K562 (cell line): ENCODE measurements at regions not wholly inside any gene's neighbourhood (a gene's known extent, or its start where the extent isn't known, plus 50 kb on each side); places are given as distances from the start of the nearest gene placed in this dataset.

Source experiments
- ATAC-seq: fragments of 200-7000 bp; cut with Tn5 transposase; 3 replicates; pipeline ENCODE4 v1.9.1; 2020; ENCODE audit warnings: moderate library complexity
- BruUV-seq: library from RNA; stranded (reverse); fragments of 400-500 nt; replicated peaks from 2 replicates; lab custom pipeline; 2021; lab: Mats Ljungman, UMichigan
- CTCF ChIA-PET: fragments of 300-600 bp; formaldehyde crosslinking; extraction: SDS; loops from one replicate; lab custom pipeline; 2021; ENCODE audit warnings: low intra/inter-chr PET ratio; lab: Yijun Ruan, JAX
- POLR2A ChIA-PET: fragments of 300-600, 350-650 bp; sonication (Branson Sonifier 250); formaldehyde crosslinking; extraction: SDS; loops from one replicate; lab custom pipeline; 2021; ENCODE audit warnings: antibody characterized with exemption, inconsistent platforms; lab: Yijun Ruan, JAX
- DNase-seq, 4 experiments: peaks; one replicate each; pipeline versions ENCODE4 v3.0.0 to v3.0.0-alpha.2; 2011 to 2018; ENCODE audit warnings: low spot score in 3 of 4, mixed read lengths in 3 of 4; ENCODE audit errors: extremely low read depth in 1 of 4
- FAIRE-seq: peaks from 2 replicates; lab custom pipeline; 2011; peaks lifted over from hg19 to GRCh38; lab: Jason Lieb, UNC
- H2AFZ ChIP-seq: 2 replicates; pipeline ENCODE4 v1.6.0; 2011; ENCODE audit warnings: low read depth, low read length, control low read depth, inconsistent platforms
- H3K27ac ChIP-seq: fragments of 200-600 bp; 3 replicates; pipeline ENCODE4 v1.8.0; 2011; ENCODE audit warnings: low read depth, mild to moderate bottlenecking, control low read depth, inconsistent platforms, low read length, moderate library complexity, mixed read lengths; ENCODE audit errors: extremely low read depth
- H3K27me3 ChIP-seq, 2 experiments: fragments of 300-600 bp in 1 of 2; 2 replicates in 1 of 2; 3 replicates in 1 of 2; pipeline versions ENCODE4 v1.6.0 to v1.8.0; 2011; ENCODE audit warnings: inconsistent platforms in 2 of 2, low read length in 2 of 2, mild to moderate bottlenecking in 1 of 2, mixed read lengths in 1 of 2, moderate library complexity in 1 of 2; ENCODE audit not compliant: control insufficient read depth in 2 of 2, insufficient read depth in 2 of 2
- H3K36me3 ChIP-seq: fragments of 300-600 bp; 3 replicates; pipeline ENCODE4 v1.8.0; 2011; ENCODE audit warnings: mild to moderate bottlenecking, low read length, inconsistent platforms; ENCODE audit not compliant: control insufficient read depth, insufficient read depth
- H3K4me1 ChIP-seq, 2 experiments: fragments of 200-600 bp in 1 of 2; replicated peaks in 1 of 2; 2 replicates in 1 of 2; 3 replicates in 1 of 2; pipeline versions ENCODE4 v1.5.1 to v1.8.0; 2011; ENCODE audit warnings: inconsistent platforms in 2 of 2, low read length in 2 of 2, mild to moderate bottlenecking in 1 of 2, mixed read lengths in 1 of 2, moderate library complexity in 1 of 2; ENCODE audit not compliant: control insufficient read depth in 2 of 2, insufficient read depth in 2 of 2
- H3K4me2 ChIP-seq: 2 replicates; pipeline ENCODE4 v1.6.1; 2011; ENCODE audit warnings: low read length, control low read depth, inconsistent platforms, mixed read lengths; ENCODE audit not compliant: insufficient read depth
- H3K4me3 ChIP-seq: fragments of 200-600 bp; sonication (generic), shearing (Covaris generic); 2 replicates; pipeline ENCODE4 v1.5.1; 2016; ENCODE audit warnings: control low read depth, inconsistent platforms
- H3K79me2 ChIP-seq: fragments of 200-600 bp; 3 replicates; pipeline ENCODE4 v1.8.0; 2011; ENCODE audit warnings: low read length, inconsistent platforms; ENCODE audit not compliant: control insufficient read depth, insufficient read depth
- H3K9ac ChIP-seq, 2 experiments: 2 replicates each; pipeline versions ENCODE4 v1.6.0 to v1.6.1; 2011; ENCODE audit warnings: low read depth in 2 of 2, low read length in 2 of 2, control low read depth in 1 of 2, inconsistent platforms in 1 of 2, mild to moderate bottlenecking in 1 of 2, mixed read lengths in 1 of 2; ENCODE audit not compliant: insufficient read depth in 1 of 2
- H3K9me1 ChIP-seq: one replicate; pipeline ENCODE4 v1.6.0; 2011; ENCODE audit warnings: inconsistent platforms, mild to moderate bottlenecking, low read length, moderate library complexity; ENCODE audit not compliant: control insufficient read depth, insufficient read depth
- H3K9me3 ChIP-seq: replicated peaks from 2 replicates; pipeline ENCODE4 v1.5.1; 2011; ENCODE audit warnings: low read depth, low read length, inconsistent platforms; ENCODE audit not compliant: control insufficient read depth, insufficient read depth
- H4K20me1 ChIP-seq: replicated peaks from 2 replicates; pipeline ENCODE4 v1.6.1; 2011; ENCODE audit warnings: low read length, inconsistent platforms, mixed read lengths; ENCODE audit not compliant: control insufficient read depth, insufficient read depth
- BDP1 ChIP-seq: IDR thresholded peaks from 3 replicates; pipeline ENCODE4 v1.6.1; 2011; ENCODE audit not compliant: insufficient read length, insufficient read depth
- CBX2 ChIP-seq: fragments of 200-600 bp; sonication (generic); IDR thresholded peaks from one replicate; pipeline ENCODE4 v1.6.1; 2012; ENCODE audit warnings: mild to moderate bottlenecking, low read length, inconsistent platforms; ENCODE audit not compliant: insufficient read depth, poor library complexity, severe bottlenecking
- CCNT2 ChIP-seq: IDR thresholded peaks from 2 replicates; pipeline ENCODE4 v1.6.1; 2011; ENCODE audit warnings: borderline replicate concordance, low read depth, mild to moderate bottlenecking, moderate library complexity, mixed read lengths, low read length; ENCODE audit not compliant: insufficient read length; ENCODE audit errors: extremely low read depth
- E2F3 ChIP-seq: fragments of 250-450 bp; sonication (Bioruptor Pico); IDR thresholded peaks from 2 replicates; pipeline ENCODE4 v1.4.0; 2020; ENCODE audit warnings: mild to moderate bottlenecking
- ESRRA ChIP-seq: fragments of 450-650 bp; IDR thresholded peaks from 2 replicates; pipeline ENCODE4 v1.6.1; 2014; ENCODE audit warnings: low read depth, mild to moderate bottlenecking, moderate library complexity, borderline replicate concordance
- EZH2 ChIP-seq: IDR thresholded peaks from 2 replicates; pipeline ENCODE4 v1.6.1; 2012; ENCODE audit warnings: low read depth, mild to moderate bottlenecking, inconsistent platforms, low read length, borderline replicate concordance
- FOXM1 ChIP-seq, 2 experiments: fragments of 450-650 bp in 1 of 2; sonication (generic) in 1 of 2; formaldehyde crosslinking in 1 of 2; IDR thresholded peaks; 2 replicates each; pipeline versions ENCODE4 v1.6.1 to v1.9.0; 2017 to 2022; ENCODE audit warnings: low read depth in 2 of 2, mild to moderate bottlenecking in 2 of 2, missing genetic modification reagents in 1 of 2, moderate library complexity in 1 of 2
- NFRKB ChIP-seq: fragments of 450-650 bp; IDR thresholded peaks from 2 replicates; pipeline ENCODE4 v1.6.1; 2016; ENCODE audit warnings: low read depth
- POLR2AphosphoS2 ChIP-seq: IDR thresholded peaks from 2 replicates; pipeline ENCODE4 v1.6.1; 2012; ENCODE audit warnings: low read length, improper control_type of control experiment
- SMARCA4 ChIP-seq: fragments of 450-650 bp; IDR thresholded peaks from 2 replicates; pipeline ENCODE4 v1.6.1; 2016
- TARDBP ChIP-seq: fragments of 450-650 bp; IDR thresholded peaks from 2 replicates; pipeline ENCODE4 v1.6.1; 2016
- TCF7L2 ChIP-seq: fragments of 150-350 bp; IDR thresholded peaks from 2 replicates; pipeline ENCODE4 v1.6.1; 2016; ENCODE audit warnings: low read depth, mild to moderate bottlenecking, low read length, moderate library complexity
- ZNF57 ChIP-seq: fragments of 450-650 bp; formaldehyde crosslinking; IDR thresholded peaks from 2 replicates; pipeline ENCODE4 v1.4.0; 2020; ENCODE audit warnings: mild to moderate bottlenecking, moderate library complexity
- ZNF717 ChIP-seq: fragments of 250-450 bp; sonication (Bioruptor Pico); IDR thresholded peaks from 2 replicates; pipeline ENCODE4 v1.5.0; 2021
- WGBS: fragments of 100-300 bp; shearing (Covaris generic); methylation state at CpG from one replicate; pipeline ENCODE4 v1.1.6; 2016; ENCODE audit warnings: low coverage, mixed read lengths; ENCODE audit not compliant: insufficient coverage; ENCODE audit errors: missing lambda C conversion rate; 5-methylcytosine and 5-hydroxymethylcytosine counted together
- in situ Hi-C: fragments of 300-500 bp; cut with MboI; formaldehyde crosslinking; loops from 4 replicates; pipeline ENCODE4 v1.15.0; 2018; ENCODE audit warnings: inconsistent platforms, mixed read lengths
- intact Hi-C: fragments of 100-400 bp; cut with micrococcal nuclease; formaldehyde crosslinking; loops from 2 replicates; pipeline ENCODE4 v1.14.2; 2022
- TF ChIP-seq, protein P1 (sequence below): fragments of 450-650 bp; formaldehyde crosslinking; IDR thresholded peaks from 2 replicates; pipeline ENCODE4 v1.4.0; 2022; ENCODE audit warnings: mild to moderate bottlenecking, moderate library complexity
- TF ChIP-seq, protein P2 (sequence below): fragments of 200-800 bp; sonication (Bioruptor generic); IDR thresholded peaks from 2 replicates; pipeline ENCODE4 v1.6.1; 2017; ENCODE audit warnings: missing genetic modification characterization, missing compliant biosample characterization
- TF ChIP-seq, protein P3 (sequence below): fragments of 450-650 bp; formaldehyde crosslinking; IDR thresholded peaks from 2 replicates; pipeline ENCODE4 v1.4.0; 2020; ENCODE audit warnings: mild to moderate bottlenecking, moderate library complexity

DNA sequence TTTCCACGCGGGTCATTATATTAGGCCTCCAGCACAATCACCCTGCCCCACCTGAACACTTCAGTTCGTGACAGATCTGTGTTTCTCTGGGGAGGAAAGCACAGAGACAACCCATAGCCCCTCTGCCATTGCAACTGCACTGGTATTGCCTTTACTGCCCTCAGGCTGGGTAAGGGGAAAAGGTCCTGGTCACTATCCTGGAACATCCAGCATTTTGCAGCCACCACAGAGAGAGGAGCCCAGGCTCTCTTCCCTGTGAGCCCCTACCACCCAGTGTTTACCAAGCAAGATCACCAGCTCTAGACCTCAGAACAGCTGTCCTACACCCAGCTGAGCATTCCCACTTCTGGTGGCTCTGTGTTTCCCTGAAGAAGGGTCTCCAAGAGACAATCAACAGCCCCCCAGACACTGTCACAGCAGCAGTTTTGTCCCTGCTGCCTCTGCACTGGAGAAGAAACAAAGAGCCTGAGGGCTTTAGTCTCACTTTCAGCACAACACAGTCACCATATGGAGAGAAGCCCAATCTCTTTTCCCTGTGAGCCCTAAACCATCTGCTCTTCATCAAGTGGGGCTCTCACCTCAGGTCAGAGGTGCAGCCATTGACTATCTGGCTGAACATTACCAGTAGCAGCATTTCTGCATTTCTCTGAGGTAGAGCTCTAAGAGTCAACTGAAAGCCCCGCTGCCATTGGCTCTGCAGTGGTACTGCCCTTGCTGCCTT, 655.2 kb upstream of the FAM174A start (continued):
- TF ChIP-seq SMARCA4 (no peak), POLR2AphosphoS2 (no peak), NFRKB (no peak)
- TF ChIP-seq, protein P1, sequence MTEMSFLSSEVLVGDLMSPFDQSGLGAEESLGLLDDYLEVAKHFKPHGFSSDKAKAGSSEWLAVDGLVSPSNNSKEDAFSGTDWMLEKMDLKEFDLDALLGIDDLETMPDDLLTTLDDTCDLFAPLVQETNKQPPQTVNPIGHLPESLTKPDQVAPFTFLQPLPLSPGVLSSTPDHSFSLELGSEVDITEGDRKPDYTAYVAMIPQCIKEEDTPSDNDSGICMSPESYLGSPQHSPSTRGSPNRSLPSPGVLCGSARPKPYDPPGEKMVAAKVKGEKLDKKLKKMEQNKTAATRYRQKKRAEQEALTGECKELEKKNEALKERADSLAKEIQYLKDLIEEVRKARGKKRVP (CRISPR knock-in tag) = no peak
- TF ChIP-seq, all 486 proteins: peak for 0

DNA sequence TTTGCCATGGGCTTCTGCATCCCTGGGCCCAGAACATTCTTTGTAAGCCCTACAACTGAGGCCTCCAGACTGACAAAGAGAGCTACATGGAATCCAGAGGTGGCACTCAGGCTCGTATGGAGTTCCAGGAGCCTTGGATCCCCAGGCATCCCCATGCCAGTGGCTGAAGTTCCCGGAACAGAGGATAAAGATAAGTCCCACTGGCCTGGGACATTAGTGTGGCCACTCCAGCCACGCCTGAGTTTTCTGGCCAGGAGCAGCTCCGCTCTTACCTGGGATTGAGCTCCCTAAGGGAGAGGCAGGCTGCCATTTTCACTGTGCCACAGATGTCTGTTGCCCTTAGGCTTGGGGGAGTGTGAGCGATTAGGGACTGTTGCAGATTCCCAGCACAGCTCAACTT, 656.3 kb upstream of the FAM174A start:
- DNase-seq (no peak), FAIRE-seq (no peak), ATAC-seq (no peak)
- Histone ChIP-seq H4K20me1 (no peaks in the 10 kb centered on the region), H3K9me3 (no peaks in the 10 kb centered on the region), H3K4me3 (no peak overlapping the region), H3K79me2 (no peaks in the 10 kb centered on the region), H3K36me3 (no peaks in the 10 kb centered on the region), H3K9me1 (no peaks in the 10 kb centered on the region), H3K4me1 (no peaks in the 10 kb centered on the region), H3K4me2 (no peak overlapping the region), H3K9ac (no peak overlapping the region), H3K27ac (no peak overlapping the region), H2AFZ (no peak overlapping the region), H3K27me3 (no peaks in the 10 kb centered on the region)
- WGBS = 6% methylated on average over 5 of the region's 5 CpGs
- intact Hi-C loops (no loop called here), in situ Hi-C loops (no loop called here)
- CTCF ChIA-PET = no interaction called here
- BruUV-seq = no TSS peak
- POLR2A ChIA-PET = interaction anchor here (0.6 kb wide), 1 partner anchor 96 kb away, joined by 3 read pairs; no protein-coding TSS in a partner anchor
- TF ChIP-seq CCNT2 (no peak), TCF7L2 (no peak), EZH2 (no peak), BDP1 (no peak), CBX2 (no peak), E2F3 (no peak), ZNF57 (CRISPR knock-in tag) (no peak), ESRRA (no peak), TARDBP (no peak), FOXM1 (IDR thresholded peaks at IDR 0.05; ENCODE audit: low read depth) (no peak), FOXM1 (CRISPR knock-in tag; IDR thresholded peaks at IDR 0.05; ENCODE audit: low read depth) (no peak), ZNF717 (no peak)
- TF ChIP-seq, protein P2, sequence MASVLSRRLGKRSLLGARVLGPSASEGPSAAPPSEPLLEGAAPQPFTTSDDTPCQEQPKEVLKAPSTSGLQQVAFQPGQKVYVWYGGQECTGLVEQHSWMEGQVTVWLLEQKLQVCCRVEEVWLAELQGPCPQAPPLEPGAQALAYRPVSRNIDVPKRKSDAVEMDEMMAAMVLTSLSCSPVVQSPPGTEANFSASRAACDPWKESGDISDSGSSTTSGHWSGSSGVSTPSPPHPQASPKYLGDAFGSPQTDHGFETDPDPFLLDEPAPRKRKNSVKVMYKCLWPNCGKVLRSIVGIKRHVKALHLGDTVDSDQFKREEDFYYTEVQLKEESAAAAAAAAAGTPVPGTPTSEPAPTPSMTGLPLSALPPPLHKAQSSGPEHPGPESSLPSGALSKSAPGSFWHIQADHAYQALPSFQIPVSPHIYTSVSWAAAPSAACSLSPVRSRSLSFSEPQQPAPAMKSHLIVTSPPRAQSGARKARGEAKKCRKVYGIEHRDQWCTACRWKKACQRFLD = no peak
- TF ChIP-seq, protein P3, sequence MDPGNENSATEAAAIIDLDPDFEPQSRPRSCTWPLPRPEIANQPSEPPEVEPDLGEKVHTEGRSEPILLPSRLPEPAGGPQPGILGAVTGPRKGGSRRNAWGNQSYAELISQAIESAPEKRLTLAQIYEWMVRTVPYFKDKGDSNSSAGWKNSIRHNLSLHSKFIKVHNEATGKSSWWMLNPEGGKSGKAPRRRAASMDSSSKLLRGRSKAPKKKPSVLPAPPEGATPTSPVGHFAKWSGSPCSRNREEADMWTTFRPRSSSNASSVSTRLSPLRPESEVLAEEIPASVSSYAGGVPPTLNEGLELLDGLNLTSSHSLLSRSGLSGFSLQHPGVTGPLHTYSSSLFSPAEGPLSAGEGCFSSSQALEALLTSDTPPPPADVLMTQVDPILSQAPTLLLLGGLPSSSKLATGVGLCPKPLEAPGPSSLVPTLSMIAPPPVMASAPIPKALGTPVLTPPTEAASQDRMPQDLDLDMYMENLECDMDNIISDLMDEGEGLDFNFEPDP (CRISPR knock-in tag) = no peak
